ENCODE measurements at regions not wholly inside any gene's neighbourhood (a gene's known extent, or its start where the extent isn't known, plus 50 kb on each side); places are given as distances from the start of the nearest gene placed in this dataset.

DNA sequence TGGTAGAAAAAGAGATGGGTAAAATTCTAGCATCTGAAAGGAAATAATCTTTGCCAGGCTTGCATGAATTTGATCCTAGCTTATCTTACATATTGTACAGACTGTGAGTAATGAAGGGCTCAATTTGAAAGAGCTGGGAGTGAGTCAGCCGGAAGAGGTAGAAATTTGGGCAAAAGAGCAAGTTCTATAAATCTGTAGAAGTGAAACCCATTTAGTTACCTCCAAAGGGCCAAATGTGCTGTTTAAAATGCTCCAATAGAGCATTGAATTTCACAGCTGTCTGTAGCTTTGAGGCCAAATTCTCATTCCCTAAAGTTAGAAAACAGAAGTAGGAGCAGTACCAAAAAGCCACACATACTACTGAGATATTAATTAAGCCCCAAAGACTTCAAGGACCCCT is 466.1 kb downstream of the BTBD3 start:
- TF ChIP-seq POLR2AphosphoS5 (IDR thresholded peaks at IDR 0.05; ENCODE audit: low read depth, low read length): no peak
- TF ChIP-seq MAFK (IDR thresholded peaks at IDR 0.05; ENCODE audit: low read depth, low read length): no peak
- no peak for TF ChIP-seq RNF2 (IDR thresholded peaks at IDR 0.05; ENCODE audit: borderline replicate concordance, low read depth, low read length, missing control alignments, poor library complexity, severe bottlenecking)
- TF ChIP-seq POLR2A (IDR thresholded peaks at IDR 0.05; ENCODE audit: control extremely low read depth in 1 of 2, low read depth in 2 of 2, low read length in 2 of 2): no peak
- TF ChIP-seq KDM1A (IDR thresholded peaks at IDR 0.05; ENCODE audit: borderline replicate concordance, low read length): no peak
- TF ChIP-seq SP4 (IDR thresholded peaks at IDR 0.05; ENCODE audit: low read length): no peak
- no peak for TF ChIP-seq CTCF (IDR thresholded peaks at IDR 0.05; ENCODE audit: control extremely low read depth in 1 of 3, insufficient read depth in 1 of 3, low read depth in 1 of 3, low read length in 3 of 3)
- TF ChIP-seq RAD21 (IDR thresholded peaks at IDR 0.05 in 1 of 2, conservative IDR thresholded peaks at IDR 0.05 in 1 of 2; ENCODE audit: low read depth in 2 of 2, low read length in 2 of 2): no peak

Measured in H1 (cell line).